OCI-LY7 (cell line): ENCODE measurements at regions not wholly inside any gene's neighbourhood (a gene's known extent, or its start where the extent isn't known, plus 50 kb on each side); places are given as distances from the start of the nearest gene placed in this dataset.

Experiments
- EZH2phosphoT487 ChIP-seq: fragments of 200-600 bp; sonication (generic); IDR thresholded peaks from 2 replicates; pipeline ENCODE4 v1.6.1; 2018; ENCODE audit warnings: low read depth, borderline replicate concordance, mild to moderate bottlenecking, mixed run types, antibody characterized with exemption, low read length, moderate library complexity, mixed read lengths
- TF ChIP-seq, protein P1 (sequence below): fragments of 200-600 bp; sonication (generic); conservative IDR thresholded peaks from 2 replicates; pipeline ENCODE4 v1.5.1; 2014; ENCODE audit warnings: mild to moderate bottlenecking, antibody characterized with exemption, low read length, moderate library complexity, mixed read lengths

DNA sequence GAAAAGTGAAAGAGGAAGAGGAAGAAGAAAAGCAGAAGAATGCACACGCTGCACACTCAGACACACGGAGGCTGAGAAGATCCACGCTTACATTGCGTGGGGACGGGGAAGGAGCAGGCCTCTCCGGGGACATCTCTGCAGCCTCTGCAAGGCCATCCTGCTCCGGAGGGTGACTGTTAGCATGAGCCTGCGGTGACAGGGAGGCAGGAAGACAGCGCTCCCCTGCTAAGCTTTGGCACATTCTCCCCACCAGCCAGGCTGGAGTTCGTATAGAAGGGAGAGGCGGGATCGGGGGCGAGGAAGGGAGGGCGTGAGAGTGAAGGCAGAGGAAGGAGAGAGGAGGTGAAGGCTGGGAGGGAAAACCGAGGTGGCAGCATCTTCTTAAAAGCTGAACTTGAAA, 366.0 kb upstream of the SHH start:
- TF ChIP-seq, protein P1, sequence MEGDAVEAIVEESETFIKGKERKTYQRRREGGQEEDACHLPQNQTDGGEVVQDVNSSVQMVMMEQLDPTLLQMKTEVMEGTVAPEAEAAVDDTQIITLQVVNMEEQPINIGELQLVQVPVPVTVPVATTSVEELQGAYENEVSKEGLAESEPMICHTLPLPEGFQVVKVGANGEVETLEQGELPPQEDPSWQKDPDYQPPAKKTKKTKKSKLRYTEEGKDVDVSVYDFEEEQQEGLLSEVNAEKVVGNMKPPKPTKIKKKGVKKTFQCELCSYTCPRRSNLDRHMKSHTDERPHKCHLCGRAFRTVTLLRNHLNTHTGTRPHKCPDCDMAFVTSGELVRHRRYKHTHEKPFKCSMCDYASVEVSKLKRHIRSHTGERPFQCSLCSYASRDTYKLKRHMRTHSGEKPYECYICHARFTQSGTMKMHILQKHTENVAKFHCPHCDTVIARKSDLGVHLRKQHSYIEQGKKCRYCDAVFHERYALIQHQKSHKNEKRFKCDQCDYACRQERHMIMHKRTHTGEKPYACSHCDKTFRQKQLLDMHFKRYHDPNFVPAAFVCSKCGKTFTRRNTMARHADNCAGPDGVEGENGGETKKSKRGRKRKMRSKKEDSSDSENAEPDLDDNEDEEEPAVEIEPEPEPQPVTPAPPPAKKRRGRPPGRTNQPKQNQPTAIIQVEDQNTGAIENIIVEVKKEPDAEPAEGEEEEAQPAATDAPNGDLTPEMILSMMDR: no peak
- no peak for TF ChIP-seq EZH2phosphoT487
